ENCODE measurements at regions not wholly inside any gene's neighbourhood (a gene's known extent, or its start where the extent isn't known, plus 50 kb on each side); places are given as distances from the start of the nearest gene placed in this dataset.

DNA sequence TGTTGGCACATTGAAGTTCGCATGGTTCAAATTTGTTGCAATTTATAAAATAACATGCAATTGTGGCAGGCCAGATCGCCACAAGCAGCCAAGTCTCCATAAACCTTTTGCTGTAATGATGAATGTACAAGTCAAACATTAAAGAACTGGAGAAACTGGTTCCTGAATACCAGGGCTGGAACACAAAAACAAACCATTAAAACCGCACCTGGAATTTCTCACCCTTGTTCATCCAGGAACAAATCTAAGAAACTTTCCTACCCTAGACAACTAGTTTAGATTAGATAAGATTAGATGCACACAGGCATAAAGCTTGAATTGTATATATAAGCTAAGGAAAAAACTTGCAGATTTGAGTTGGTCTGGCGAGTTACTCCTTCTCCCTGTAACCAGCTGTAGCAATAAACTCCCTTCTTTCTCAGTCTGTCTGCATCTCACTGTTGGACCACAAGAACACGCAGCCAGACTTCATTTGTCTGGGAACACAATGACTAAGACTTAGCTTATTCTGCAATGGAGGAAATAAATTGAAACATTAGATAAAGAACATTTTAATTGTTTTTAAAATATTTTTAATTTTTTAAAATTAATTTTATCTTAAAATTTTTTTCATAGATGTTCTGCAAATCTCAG lies 1835.5 kb upstream of the LRRTM1 start:
- Histone ChIP-seq H3K9me3 (ENCODE audit: low read depth) (no peaks in the 10 kb centered on the region), H3K27me3 (no peaks in the 10 kb centered on the region), H3K36me3 (no peaks in the 10 kb centered on the region), H3K27ac (no peak overlapping the region), H3K4me1 (ENCODE audit: low read depth) (no peaks in the 10 kb centered on the region), H3K4me3 (no peak overlapping the region)
- DNase-seq (ENCODE audit: low read depth in 1 of 2, low spot score in 1 of 2): no peak
- TF ChIP-seq, protein P1, sequence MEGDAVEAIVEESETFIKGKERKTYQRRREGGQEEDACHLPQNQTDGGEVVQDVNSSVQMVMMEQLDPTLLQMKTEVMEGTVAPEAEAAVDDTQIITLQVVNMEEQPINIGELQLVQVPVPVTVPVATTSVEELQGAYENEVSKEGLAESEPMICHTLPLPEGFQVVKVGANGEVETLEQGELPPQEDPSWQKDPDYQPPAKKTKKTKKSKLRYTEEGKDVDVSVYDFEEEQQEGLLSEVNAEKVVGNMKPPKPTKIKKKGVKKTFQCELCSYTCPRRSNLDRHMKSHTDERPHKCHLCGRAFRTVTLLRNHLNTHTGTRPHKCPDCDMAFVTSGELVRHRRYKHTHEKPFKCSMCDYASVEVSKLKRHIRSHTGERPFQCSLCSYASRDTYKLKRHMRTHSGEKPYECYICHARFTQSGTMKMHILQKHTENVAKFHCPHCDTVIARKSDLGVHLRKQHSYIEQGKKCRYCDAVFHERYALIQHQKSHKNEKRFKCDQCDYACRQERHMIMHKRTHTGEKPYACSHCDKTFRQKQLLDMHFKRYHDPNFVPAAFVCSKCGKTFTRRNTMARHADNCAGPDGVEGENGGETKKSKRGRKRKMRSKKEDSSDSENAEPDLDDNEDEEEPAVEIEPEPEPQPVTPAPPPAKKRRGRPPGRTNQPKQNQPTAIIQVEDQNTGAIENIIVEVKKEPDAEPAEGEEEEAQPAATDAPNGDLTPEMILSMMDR (IDR thresholded peaks at IDR 0.05; ENCODE audit: low read depth, low read length): no peak

DNA sequence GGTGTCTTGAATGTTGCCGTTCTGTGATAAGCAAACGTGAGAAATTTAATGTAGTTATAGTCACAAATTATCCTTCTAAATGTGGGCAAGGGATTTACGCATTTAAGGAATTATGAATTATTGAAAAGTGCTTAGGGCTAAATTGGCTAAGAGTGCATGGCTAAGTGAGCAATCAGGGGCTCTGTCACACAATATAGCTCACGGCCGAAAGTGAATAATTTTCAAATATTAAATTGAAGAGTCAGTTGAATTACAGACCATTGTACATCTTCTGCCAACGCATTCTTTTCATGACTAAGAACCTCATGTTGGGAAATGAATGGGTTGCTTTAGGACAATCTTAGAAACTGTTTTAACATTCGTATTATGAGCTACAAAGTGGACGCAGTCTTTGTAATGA lies 1832.9 kb upstream of the LRRTM1 start:
- no peaks in the 10 kb centered on the region for H3K4me1 ChIP-seq (ENCODE audit: low read depth)
- H3K27me3 ChIP-seq: no peaks in the 10 kb centered on the region
- TF ChIP-seq, protein P1 (IDR thresholded peaks at IDR 0.05; ENCODE audit: low read depth, low read length): no peak
- no peak overlapping the region for H3K27ac ChIP-seq
- H3K4me3 ChIP-seq: no peak overlapping the region
- no peak for DNase-seq (ENCODE audit: low read depth in 1 of 2, low spot score in 1 of 2)
- H3K9me3 ChIP-seq (ENCODE audit: low read depth): no peaks in the 10 kb centered on the region
- H3K36me3 ChIP-seq: no peaks in the 10 kb centered on the region

DNA sequence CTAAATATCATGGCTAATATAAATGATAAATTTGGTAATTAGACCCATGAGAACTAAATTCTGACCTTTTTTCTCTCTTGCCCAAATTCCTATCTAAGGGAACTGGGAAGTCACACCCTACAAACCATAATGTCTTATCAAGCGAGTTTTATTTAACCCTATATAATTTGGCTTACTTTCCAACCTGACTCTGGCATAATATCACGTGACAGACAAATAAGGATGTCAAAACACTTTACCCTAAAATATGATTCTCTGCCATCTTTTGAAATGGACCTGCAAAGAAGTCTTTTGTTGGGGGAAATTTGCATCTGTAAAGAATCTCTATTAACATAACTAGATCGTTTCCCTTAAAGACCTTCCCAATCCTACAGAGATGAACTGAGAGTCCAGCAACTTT lies 1823.5 kb upstream of the LRRTM1 start:
- H3K27ac ChIP-seq: no peak overlapping the region
- H3K27me3 ChIP-seq: no peaks in the 10 kb centered on the region
- H3K4me1 ChIP-seq (ENCODE audit: low read depth): no peaks in the 10 kb centered on the region
- no peaks in the 10 kb centered on the region for H3K9me3 ChIP-seq (ENCODE audit: low read depth)
- H3K4me3 ChIP-seq: no peak overlapping the region
- no peak for DNase-seq (ENCODE audit: low read depth in 1 of 2, low spot score in 1 of 2)
- no peaks in the 10 kb centered on the region for H3K36me3 ChIP-seq
- TF ChIP-seq, protein P1 (IDR thresholded peaks at IDR 0.05; ENCODE audit: low read depth, low read length): no peak

DNA sequence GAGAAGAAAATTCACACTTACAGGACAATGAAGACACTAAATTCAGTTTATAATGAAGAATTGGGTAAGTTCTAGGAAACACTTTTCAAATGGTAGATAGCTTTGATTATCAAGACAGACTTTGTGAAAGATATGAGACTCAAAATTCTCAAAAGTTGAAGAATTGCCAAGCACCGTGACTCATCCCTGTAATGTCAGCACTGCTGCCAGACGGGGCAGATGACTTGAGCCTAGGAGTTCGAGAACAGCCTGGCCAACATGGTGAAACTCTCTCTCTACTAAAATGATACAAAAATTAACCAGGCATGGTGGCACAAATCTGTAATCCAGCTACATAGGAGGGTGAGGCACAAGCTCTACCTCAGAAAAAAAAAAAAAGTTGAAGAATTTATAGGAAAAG lies 1820.1 kb upstream of the LRRTM1 start:
- Histone ChIP-seq H3K36me3 (no peaks in the 10 kb centered on the region), H3K9me3 (ENCODE audit: low read depth) (no peaks in the 10 kb centered on the region), H3K4me1 (ENCODE audit: low read depth) (no peaks in the 10 kb centered on the region), H3K4me3 (no peak overlapping the region), H3K27me3 (no peaks in the 10 kb centered on the region), H3K27ac (no peak overlapping the region)
- TF ChIP-seq, protein P1 (IDR thresholded peaks at IDR 0.05; ENCODE audit: low read depth, low read length): no peak
- DNase-seq (ENCODE audit: low read depth in 1 of 2, low spot score in 1 of 2): peak in 1 of 2 donors; percentile 3

DNA sequence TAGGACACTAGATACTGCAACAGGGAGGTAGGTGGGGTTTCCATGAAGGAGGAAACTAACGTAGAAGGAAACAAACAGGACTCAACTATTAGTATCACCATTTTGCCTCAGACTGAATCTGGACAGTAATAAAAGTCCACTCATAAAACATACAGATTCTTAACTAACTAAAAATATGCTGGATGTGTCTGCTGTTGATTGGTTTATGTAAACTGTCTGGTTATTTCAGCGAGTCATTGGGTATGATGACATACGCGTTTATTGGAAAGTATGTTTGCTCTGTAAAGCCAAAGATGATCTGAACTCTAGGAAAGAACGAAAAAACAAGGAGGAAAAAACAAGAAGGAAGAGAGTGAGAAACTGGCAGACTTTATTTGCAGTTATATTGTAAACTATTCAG lies 1816.1 kb upstream of the LRRTM1 start:
- H3K9me3 ChIP-seq (ENCODE audit: low read depth): no peaks in the 10 kb centered on the region
- H3K4me3 ChIP-seq: no peak overlapping the region
- no peak for DNase-seq (ENCODE audit: low read depth in 1 of 2, low spot score in 1 of 2)
- no peaks in the 10 kb centered on the region for H3K4me1 ChIP-seq (ENCODE audit: low read depth)
- TF ChIP-seq, protein P1 (IDR thresholded peaks at IDR 0.05; ENCODE audit: low read depth, low read length): no peak
- no peaks in the 10 kb centered on the region for H3K36me3 ChIP-seq
- H3K27ac ChIP-seq: no peak overlapping the region
- no peaks in the 10 kb centered on the region for H3K27me3 ChIP-seq

Data from cardiac muscle cell (in vitro differentiated cells and primary cell).